ENCODE measurements at regions not wholly inside any gene's neighbourhood (a gene's known extent, or its start where the extent isn't known, plus 50 kb on each side); places are given as distances from the start of the nearest gene placed in this dataset.
"Not testable (repeated sequence)": the region's sequence is repeated elsewhere in the genome, so short reads cannot be mapped to it uniquely, and the experiment has no call there.

- H3K4me3 Mint-ChIP-seq: no peak overlapping the region
- no peak for DNase-seq (ENCODE audit: low spot score)
- no peaks in the 10 kb centered on the region for H3K9me3 Mint-ChIP-seq
- H3K4me1 Mint-ChIP-seq (ENCODE audit: low read depth): no peaks in the 10 kb centered on the region
- no peaks in the 10 kb centered on the region for H3K36me3 Mint-ChIP-seq (ENCODE audit: low read depth)
- no peaks in the 10 kb centered on the region for H3K27me3 Mint-ChIP-seq (ENCODE audit: low read depth)
- H3K27ac Mint-ChIP-seq: no peak overlapping the region
Observed at GRCh38 chr12:24630856-24631255, 318.0 kb downstream of the BCAT1 start.

GRCh38 chr12:24630446-24630845 lies 318.5 kb downstream of the BCAT1 start:
- H3K4me1 Mint-ChIP-seq (ENCODE audit: low read depth): no peaks in the 10 kb centered on the region
- H3K9me3 Mint-ChIP-seq: no peaks in the 10 kb centered on the region
- H3K27me3 Mint-ChIP-seq (ENCODE audit: low read depth): no peaks in the 10 kb centered on the region
- no peaks in the 10 kb centered on the region for H3K36me3 Mint-ChIP-seq (ENCODE audit: low read depth)
- no peak overlapping the region for H3K27ac Mint-ChIP-seq
- no peak for DNase-seq (ENCODE audit: low spot score)
- no peak overlapping the region for H3K4me3 Mint-ChIP-seq

GRCh38 chr12:24625103-24625502 lies 323.8 kb downstream of the BCAT1 start:
- H3K4me3 Mint-ChIP-seq: no peak overlapping the region
- no peak for DNase-seq (ENCODE audit: low spot score)
- no peak overlapping the region for H3K27ac Mint-ChIP-seq
- H3K9me3 Mint-ChIP-seq: peaks cover 3% of the 10 kb centered on the region
- no peaks in the 10 kb centered on the region for H3K27me3 Mint-ChIP-seq (ENCODE audit: low read depth)
- no peaks in the 10 kb centered on the region for H3K4me1 Mint-ChIP-seq (ENCODE audit: low read depth)
- no peaks in the 10 kb centered on the region for H3K36me3 Mint-ChIP-seq (ENCODE audit: low read depth)

- H3K36me3 Mint-ChIP-seq (ENCODE audit: low read depth); H3K27me3 Mint-ChIP-seq (ENCODE audit: low read depth); H3K4me3 Mint-ChIP-seq; DNase-seq (ENCODE audit: low spot score); H3K9me3 Mint-ChIP-seq; H3K4me1 Mint-ChIP-seq (ENCODE audit: low read depth); H3K27ac Mint-ChIP-seq: not testable (repeated sequence)
Observed at GRCh38 chr12:24619954-24620353, 328.9 kb downstream of the BCAT1 start.

- Mint-ChIP-seq H3K4me1 (ENCODE audit: low read depth) (no peaks in the 10 kb centered on the region), H3K36me3 (ENCODE audit: low read depth) (no peaks in the 10 kb centered on the region), H3K27me3 (ENCODE audit: low read depth) (no peaks in the 10 kb centered on the region), H3K9me3 (no peaks in the 10 kb centered on the region), H3K27ac (no peak overlapping the region), H3K4me3 (no peak overlapping the region)
- DNase-seq (ENCODE audit: low spot score): no peak
Observed at GRCh38 chr12:24617471-24617870, 331.4 kb downstream of the BCAT1 start.

GRCh38 chr12:24615967-24616411 lies 332.9 kb downstream of the BCAT1 start:
- no peaks in the 10 kb centered on the region for H3K4me1 Mint-ChIP-seq (ENCODE audit: low read depth)
- DNase-seq (ENCODE audit: low spot score): no peak
- no peaks in the 10 kb centered on the region for H3K27me3 Mint-ChIP-seq (ENCODE audit: low read depth)
- no peak overlapping the region for H3K4me3 Mint-ChIP-seq
- no peak overlapping the region for H3K27ac Mint-ChIP-seq
- no peaks in the 10 kb centered on the region for H3K9me3 Mint-ChIP-seq
- no peaks in the 10 kb centered on the region for H3K36me3 Mint-ChIP-seq (ENCODE audit: low read depth)

GRCh38 chr12:24608637-24609285 lies 340.1 kb downstream of the BCAT1 start:
- H3K36me3 Mint-ChIP-seq (ENCODE audit: low read depth): no peaks in the 10 kb centered on the region
- DNase-seq (ENCODE audit: low spot score): no peak

GRCh38 chr12:24608108-24608507 lies 340.8 kb downstream of the BCAT1 start:
- no peaks in the 10 kb centered on the region for H3K4me1 Mint-ChIP-seq (ENCODE audit: low read depth)
- no peak for DNase-seq (ENCODE audit: low spot score)
- H3K4me3 Mint-ChIP-seq: no peak overlapping the region
- H3K9me3 Mint-ChIP-seq: no peaks in the 10 kb centered on the region
- no peaks in the 10 kb centered on the region for H3K36me3 Mint-ChIP-seq (ENCODE audit: low read depth)
- H3K27ac Mint-ChIP-seq: no peak overlapping the region
- no peaks in the 10 kb centered on the region for H3K27me3 Mint-ChIP-seq (ENCODE audit: low read depth)

More at GRCh38 chr12:24608637-24609285, 340.1 kb downstream of the BCAT1 start:
- Mint-ChIP-seq H3K4me1 (ENCODE audit: low read depth) (no peaks in the 10 kb centered on the region), H3K27me3 (ENCODE audit: low read depth) (no peaks in the 10 kb centered on the region), H3K27ac (no peak overlapping the region), H3K9me3 (no peaks in the 10 kb centered on the region), H3K4me3 (no peak overlapping the region)

- H3K4me3 Mint-ChIP-seq: no peak overlapping the region
Observed at GRCh38 chr12:24605916-24606315, 343.0 kb downstream of the BCAT1 start.

GRCh38 chr12:24605466-24605865 lies 343.4 kb downstream of the BCAT1 start:
- no peaks in the 10 kb centered on the region for H3K27me3 Mint-ChIP-seq (ENCODE audit: low read depth)
- peaks cover 3% of the 10 kb centered on the region for H3K4me1 Mint-ChIP-seq (ENCODE audit: low read depth)
- no peak overlapping the region for H3K27ac Mint-ChIP-seq
- no peak overlapping the region for H3K4me3 Mint-ChIP-seq
- H3K9me3 Mint-ChIP-seq: no peaks in the 10 kb centered on the region
- no peaks in the 10 kb centered on the region for H3K36me3 Mint-ChIP-seq (ENCODE audit: low read depth)
- no peak for DNase-seq (ENCODE audit: low spot score)

More at GRCh38 chr12:24605916-24606315, 343.0 kb downstream of the BCAT1 start:
- DNase-seq (ENCODE audit: low spot score): no peak
- no peaks in the 10 kb centered on the region for H3K9me3 Mint-ChIP-seq
- H3K27me3 Mint-ChIP-seq (ENCODE audit: low read depth): no peaks in the 10 kb centered on the region
- H3K36me3 Mint-ChIP-seq (ENCODE audit: low read depth): no peaks in the 10 kb centered on the region
- no peak overlapping the region for H3K27ac Mint-ChIP-seq
- H3K4me1 Mint-ChIP-seq (ENCODE audit: low read depth): peaks cover 2% of the 10 kb centered on the region

GRCh38 chr12:24603371-24603770 lies 345.5 kb downstream of the BCAT1 start:
- no peaks in the 10 kb centered on the region for H3K27me3 Mint-ChIP-seq (ENCODE audit: low read depth)
- H3K4me3 Mint-ChIP-seq: no peak overlapping the region
- H3K27ac Mint-ChIP-seq: no peak overlapping the region

GRCh38 chr12:24600996-24601395 lies 347.9 kb downstream of the BCAT1 start:
- no peak for DNase-seq (ENCODE audit: low spot score)
- Mint-ChIP-seq H3K4me1 (ENCODE audit: low read depth) (peaks cover 3% of the 10 kb centered on the region), H3K27me3 (ENCODE audit: low read depth) (no peaks in the 10 kb centered on the region), H3K9me3 (no peaks in the 10 kb centered on the region), H3K27ac (no peak overlapping the region), H3K4me3 (no peak overlapping the region), H3K36me3 (ENCODE audit: low read depth) (no peaks in the 10 kb centered on the region)

More at GRCh38 chr12:24603371-24603770, 345.5 kb downstream of the BCAT1 start:
- no peaks in the 10 kb centered on the region for H3K9me3 Mint-ChIP-seq
- peaks cover 3% of the 10 kb centered on the region for H3K4me1 Mint-ChIP-seq (ENCODE audit: low read depth)
- no peaks in the 10 kb centered on the region for H3K36me3 Mint-ChIP-seq (ENCODE audit: low read depth)
- no peak for DNase-seq (ENCODE audit: low spot score)

GRCh38 chr12:24600551-24600950 lies 348.4 kb downstream of the BCAT1 start:
- peaks cover 3% of the 10 kb centered on the region for H3K4me1 Mint-ChIP-seq (ENCODE audit: low read depth)
- H3K27me3 Mint-ChIP-seq (ENCODE audit: low read depth): no peaks in the 10 kb centered on the region
- H3K36me3 Mint-ChIP-seq (ENCODE audit: low read depth): no peaks in the 10 kb centered on the region
- no peak overlapping the region for H3K27ac Mint-ChIP-seq
- H3K4me3 Mint-ChIP-seq: no peak overlapping the region
- DNase-seq (ENCODE audit: low spot score): no peak
- H3K9me3 Mint-ChIP-seq: no peaks in the 10 kb centered on the region

- Mint-ChIP-seq H3K4me1 (ENCODE audit: low read depth) (peaks cover 3% of the 10 kb centered on the region), H3K4me3 (no peak overlapping the region), H3K27me3 (ENCODE audit: low read depth) (no peaks in the 10 kb centered on the region), H3K9me3 (no peaks in the 10 kb centered on the region), H3K27ac (no peak overlapping the region), H3K36me3 (ENCODE audit: low read depth) (no peaks in the 10 kb centered on the region)
- DNase-seq (ENCODE audit: low spot score): no peak
Observed at GRCh38 chr12:24599736-24600135, 349.2 kb downstream of the BCAT1 start.

GRCh38 chr12:24597580-24597979 lies 351.3 kb downstream of the BCAT1 start:
- no peaks in the 10 kb centered on the region for H3K9me3 Mint-ChIP-seq
- no peak for DNase-seq (ENCODE audit: low spot score)
- H3K27ac Mint-ChIP-seq: no peak overlapping the region
- H3K36me3 Mint-ChIP-seq (ENCODE audit: low read depth): no peaks in the 10 kb centered on the region
- peaks cover under 1% of the 10 kb centered on the region for H3K27me3 Mint-ChIP-seq (ENCODE audit: low read depth)
- H3K4me1 Mint-ChIP-seq (ENCODE audit: low read depth): peaks cover 3% of the 10 kb centered on the region
- no peak overlapping the region for H3K4me3 Mint-ChIP-seq
